ENCODE measurements at regions not wholly inside any gene's neighbourhood (a gene's known extent, or its start where the extent isn't known, plus 50 kb on each side); places are given as distances from the start of the nearest gene placed in this dataset.
"Not testable (repeated sequence)": the region's sequence is repeated elsewhere in the genome, so short reads cannot be mapped to it uniquely, and the experiment has no call there.

DNA sequence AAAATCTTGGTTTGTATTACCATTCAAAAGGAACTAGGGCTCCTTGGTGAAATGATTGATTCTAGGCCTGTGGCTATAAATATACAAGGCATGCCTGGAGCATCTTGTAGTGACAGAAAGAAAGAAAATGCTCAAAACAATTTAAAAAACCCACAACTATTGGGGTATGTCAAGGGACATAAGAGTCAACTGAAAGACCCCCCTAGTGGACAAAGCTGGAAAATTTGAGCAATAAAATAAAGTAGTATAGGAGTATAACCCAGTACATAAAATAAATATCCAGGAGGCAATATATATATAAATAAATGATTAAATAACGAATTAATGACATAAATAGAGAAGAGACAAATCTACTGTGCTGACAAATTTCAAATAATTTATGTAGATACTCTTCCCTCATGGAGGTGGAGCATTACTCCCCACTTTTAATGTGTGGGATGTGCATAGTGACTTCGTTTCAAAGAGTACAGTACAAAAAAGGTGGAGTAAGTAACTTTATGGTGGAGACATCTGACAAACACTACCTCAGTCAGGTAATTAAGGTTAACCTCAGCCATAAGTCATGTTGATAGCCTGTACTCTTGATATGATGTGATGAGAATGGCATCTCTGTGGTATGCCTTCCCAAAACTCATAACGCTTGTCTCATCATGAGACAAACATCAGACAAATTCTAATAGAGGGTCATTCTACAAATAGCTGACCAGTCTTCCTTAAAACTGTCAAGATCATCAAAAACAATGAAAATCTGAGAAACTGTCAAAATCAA is 185.0 kb upstream of the GLRA2 start:
- POLR2A ChIA-PET, result no interaction called here
- DNase-seq (ENCODE audit: extremely low spot score), result no peak
- no peak for TF ChIP-seq HDGF (IDR thresholded peaks at IDR 0.05; ENCODE audit: borderline replicate concordance)
- TF ChIP-seq ARNT (IDR thresholded peaks at IDR 0.05), result no peak
- TF ChIP-seq ZNF384 (IDR thresholded peaks at IDR 0.05), result no peak
- TF ChIP-seq CTBP1 (IDR thresholded peaks at IDR 0.05; ENCODE audit: borderline replicate concordance), result no peak
- CTCF ChIA-PET, result no interaction called here

DNA sequence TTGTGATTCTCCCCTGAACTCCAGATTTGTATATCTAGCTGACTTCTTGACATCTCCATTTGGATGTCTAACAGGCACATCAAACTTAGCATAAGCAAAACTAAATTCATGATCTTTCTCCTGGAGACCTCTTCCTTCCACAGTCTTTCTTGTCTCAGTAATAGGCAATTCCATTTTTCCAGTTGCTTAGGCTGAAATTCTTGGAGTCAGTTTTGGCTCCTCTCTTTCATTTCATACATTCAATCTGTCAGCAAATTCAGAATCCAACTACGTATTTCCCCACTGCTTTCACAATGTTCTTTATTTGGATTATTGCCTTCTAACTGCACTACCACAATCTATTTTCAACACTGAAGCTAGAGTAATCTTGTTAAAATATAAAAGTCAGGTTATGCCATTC is 219.9 kb upstream of the GLRA2 start:
- CTCF ChIA-PET, result no interaction called here
- POLR2A ChIA-PET, result no interaction called here
- TF ChIP-seq LEF1 (IDR thresholded peaks at IDR 0.05; ENCODE audit: borderline replicate concordance) (no peak), CTBP1 (IDR thresholded peaks at IDR 0.05; ENCODE audit: borderline replicate concordance) (no peak), PKNOX1 (IDR thresholded peaks at IDR 0.05) (no peak), BHLHE40 (IDR thresholded peaks at IDR 0.05; ENCODE audit: borderline replicate concordance) (no peak), FOXA1 (IDR thresholded peaks at IDR 0.05) (no peak), ELF4 (IDR thresholded peaks at IDR 0.05) (no peak), SP1 (IDR thresholded peaks at IDR 0.05) (no peak), ZNF384 (IDR thresholded peaks at IDR 0.05) (no peak), ARNT (IDR thresholded peaks at IDR 0.05) (no peak), TARDBP (IDR thresholded peaks at IDR 0.05) (no peak)
- DNase-seq (ENCODE audit: extremely low spot score), result no peak

DNA sequence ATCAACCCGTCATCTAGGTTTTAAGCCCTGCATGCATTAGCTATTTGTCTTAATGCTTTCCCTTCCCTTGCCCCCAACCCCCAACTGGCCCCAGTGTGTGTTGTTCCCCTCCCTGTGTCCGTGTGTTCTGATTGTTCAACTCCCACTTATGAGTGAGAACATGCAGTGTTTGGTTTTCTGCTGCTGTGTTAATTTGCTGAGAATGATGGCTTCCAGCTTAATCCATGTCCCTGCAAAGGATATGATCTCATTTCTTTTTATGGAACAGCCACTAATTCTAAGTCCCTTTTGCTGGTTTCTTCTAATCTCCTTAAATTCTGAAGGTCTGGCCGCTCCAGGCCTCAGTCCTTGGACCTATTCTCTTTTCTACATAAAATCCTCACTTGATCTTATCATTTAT is 220.4 kb upstream of the GLRA2 start:
- DNase-seq (ENCODE audit: extremely low spot score); CTCF ChIA-PET; POLR2A ChIA-PET: not testable (repeated sequence)

DNA sequence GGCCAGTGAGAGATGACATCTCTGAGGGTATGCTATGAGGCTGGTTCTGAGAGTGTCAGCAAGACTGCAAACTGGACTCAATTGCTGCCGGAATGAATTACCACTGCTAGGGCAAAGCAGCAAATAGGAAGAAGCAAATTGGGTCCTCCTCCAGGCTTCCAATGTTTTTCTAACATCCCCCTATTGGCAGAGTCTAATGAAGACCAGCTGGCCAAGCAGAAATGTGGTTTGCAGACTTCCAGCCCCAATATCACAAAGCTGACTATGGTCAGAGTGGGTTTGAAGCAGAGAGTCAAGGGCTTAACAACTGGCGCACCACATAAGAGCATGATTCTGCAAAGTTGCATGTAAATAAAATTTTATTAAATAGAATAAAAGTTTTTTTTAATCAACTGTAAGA is 225.4 kb upstream of the GLRA2 start:
- no peak for DNase-seq (ENCODE audit: extremely low spot score)
- TF ChIP-seq TARDBP (IDR thresholded peaks at IDR 0.05) (no peak), ZNF384 (IDR thresholded peaks at IDR 0.05) (no peak), SP1 (IDR thresholded peaks at IDR 0.05) (no peak), LEF1 (IDR thresholded peaks at IDR 0.05; ENCODE audit: borderline replicate concordance) (no peak), FOXA1 (IDR thresholded peaks at IDR 0.05) (no peak), FOXM1 (IDR thresholded peaks at IDR 0.05; ENCODE audit: borderline replicate concordance) (no peak), NFRKB (IDR thresholded peaks at IDR 0.05) (no peak), PKNOX1 (IDR thresholded peaks at IDR 0.05) (no peak), HDGF (IDR thresholded peaks at IDR 0.05; ENCODE audit: borderline replicate concordance) (no peak), CTBP1 (IDR thresholded peaks at IDR 0.05; ENCODE audit: borderline replicate concordance) (no peak), ELF4 (IDR thresholded peaks at IDR 0.05) (no peak), BHLHE40 (IDR thresholded peaks at IDR 0.05; ENCODE audit: borderline replicate concordance) (no peak), SUZ12 (IDR thresholded peaks at IDR 0.05) (no peak), FOXK2 (IDR thresholded peaks at IDR 0.05) (no peak), ARNT (IDR thresholded peaks at IDR 0.05) (no peak), L3MBTL2 (conservative IDR thresholded peaks at IDR 0.05) (no peak)
- ChIA-PET CTCF (interaction anchor here (0.7 kb wide), 1 partner anchor 255 kb away, joined by 5 read pairs; no protein-coding TSS in a partner anchor), POLR2A (no interaction called here)

GRCh38 chrX:14302561-14302960 is 226.8 kb upstream of the GLRA2 start:
- CTCF ChIA-PET; POLR2A ChIA-PET; DNase-seq (ENCODE audit: extremely low spot score): not testable (repeated sequence)

- POLR2A ChIA-PET, result no interaction called here
- CTCF ChIA-PET, result no interaction called here
- DNase-seq (ENCODE audit: extremely low spot score), result no peak
These were observed 229.0 kb upstream of the GLRA2 start for GRCh38 chrX:14300376-14300775.

More at GRCh38 chrX:14300376-14300775, 229.0 kb upstream of the GLRA2 start:
- no peak for TF ChIP-seq ARNT (IDR thresholded peaks at IDR 0.05)
- TF ChIP-seq BHLHE40 (IDR thresholded peaks at IDR 0.05; ENCODE audit: borderline replicate concordance), result no peak
- TF ChIP-seq HDGF (IDR thresholded peaks at IDR 0.05; ENCODE audit: borderline replicate concordance), result no peak
- no peak for TF ChIP-seq SUZ12 (IDR thresholded peaks at IDR 0.05)
- no peak for TF ChIP-seq PKNOX1 (IDR thresholded peaks at IDR 0.05)
- TF ChIP-seq ELF4 (IDR thresholded peaks at IDR 0.05), result no peak
- TF ChIP-seq FOXM1 (IDR thresholded peaks at IDR 0.05; ENCODE audit: borderline replicate concordance), result no peak
- TF ChIP-seq NFRKB (IDR thresholded peaks at IDR 0.05), result no peak
- TF ChIP-seq FOXK2 (IDR thresholded peaks at IDR 0.05), result no peak
- TF ChIP-seq SP1 (IDR thresholded peaks at IDR 0.05), result no peak
- TF ChIP-seq CTBP1 (IDR thresholded peaks at IDR 0.05; ENCODE audit: borderline replicate concordance), result no peak
- TF ChIP-seq LEF1 (IDR thresholded peaks at IDR 0.05; ENCODE audit: borderline replicate concordance), result no peak
- TF ChIP-seq FOXA1 (IDR thresholded peaks at IDR 0.05), result no peak
- no peak for TF ChIP-seq ZNF384 (IDR thresholded peaks at IDR 0.05)
- TF ChIP-seq TARDBP (IDR thresholded peaks at IDR 0.05), result no peak
